ENCODE measurements at regions not wholly inside any gene's neighbourhood (a gene's known extent, or its start where the extent isn't known, plus 50 kb on each side); places are given as distances from the start of the nearest gene placed in this dataset.

- no peaks in the 10 kb centered on the region for H3K36me3 ChIP-seq
- 51% methylated on average over 3 of the region's 3 CpGs for WGBS
- no peak overlapping the region for H3K27ac ChIP-seq
- TF ChIP-seq POLR2AphosphoS5 (IDR thresholded peaks at IDR 0.05) (no peak), POLR2A (IDR thresholded peaks at IDR 0.05) (no peak)
- TF ChIP-seq, protein P1, sequence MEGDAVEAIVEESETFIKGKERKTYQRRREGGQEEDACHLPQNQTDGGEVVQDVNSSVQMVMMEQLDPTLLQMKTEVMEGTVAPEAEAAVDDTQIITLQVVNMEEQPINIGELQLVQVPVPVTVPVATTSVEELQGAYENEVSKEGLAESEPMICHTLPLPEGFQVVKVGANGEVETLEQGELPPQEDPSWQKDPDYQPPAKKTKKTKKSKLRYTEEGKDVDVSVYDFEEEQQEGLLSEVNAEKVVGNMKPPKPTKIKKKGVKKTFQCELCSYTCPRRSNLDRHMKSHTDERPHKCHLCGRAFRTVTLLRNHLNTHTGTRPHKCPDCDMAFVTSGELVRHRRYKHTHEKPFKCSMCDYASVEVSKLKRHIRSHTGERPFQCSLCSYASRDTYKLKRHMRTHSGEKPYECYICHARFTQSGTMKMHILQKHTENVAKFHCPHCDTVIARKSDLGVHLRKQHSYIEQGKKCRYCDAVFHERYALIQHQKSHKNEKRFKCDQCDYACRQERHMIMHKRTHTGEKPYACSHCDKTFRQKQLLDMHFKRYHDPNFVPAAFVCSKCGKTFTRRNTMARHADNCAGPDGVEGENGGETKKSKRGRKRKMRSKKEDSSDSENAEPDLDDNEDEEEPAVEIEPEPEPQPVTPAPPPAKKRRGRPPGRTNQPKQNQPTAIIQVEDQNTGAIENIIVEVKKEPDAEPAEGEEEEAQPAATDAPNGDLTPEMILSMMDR (IDR thresholded peaks at IDR 0.05), result no peak
- no peaks in the 10 kb centered on the region for H3K4me1 ChIP-seq (replicated peaks)
- H3K9me3 ChIP-seq, result no peaks in the 10 kb centered on the region
- no peaks in the 10 kb centered on the region for H3K27me3 ChIP-seq (replicated peaks; ENCODE audit: insufficient read depth)
- intact Hi-C loops (cut with DNase I), result no loop called here
- no peak overlapping the region for H3K4me3 ChIP-seq
- no peak for DNase-seq (ENCODE audit: low spot score)
Measured at GRCh38 chr10:90313576-90314325, 544.1 kb downstream of the HTR7 start.

DNA sequence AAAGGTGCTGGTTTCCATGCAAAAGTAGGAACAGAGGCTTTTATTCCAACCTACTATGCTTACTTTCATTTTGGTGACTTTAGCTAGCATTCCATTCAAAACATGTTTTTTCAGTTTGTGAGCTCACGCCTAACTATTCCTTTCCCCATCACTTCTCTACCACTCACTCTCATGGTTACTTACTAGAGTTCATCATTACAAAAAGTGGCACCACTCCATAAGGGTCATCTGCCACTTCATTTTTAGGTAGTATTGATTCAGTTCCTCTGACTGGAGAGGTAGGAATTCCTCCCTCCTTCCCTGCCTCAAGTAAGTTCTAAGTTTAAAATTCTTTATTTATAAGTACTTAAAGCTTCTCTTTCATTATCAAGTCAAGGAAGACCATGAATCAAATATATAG, 543.1 kb downstream of the HTR7 start:
- Histone ChIP-seq H3K4me1 (replicated peaks) (no peaks in the 10 kb centered on the region), H3K4me3 (no peak overlapping the region), H3K9me3 (no peaks in the 10 kb centered on the region), H3K27ac (no peak overlapping the region), H3K27me3 (replicated peaks; ENCODE audit: insufficient read depth) (no peaks in the 10 kb centered on the region), H3K36me3 (no peaks in the 10 kb centered on the region)
- 74% methylated on average over 1 of the region's 1 CpG for WGBS
- intact Hi-C loops (cut with DNase I), result no loop called here
- no peak for DNase-seq (ENCODE audit: low spot score)
- TF ChIP-seq, protein P1 (IDR thresholded peaks at IDR 0.05), result no peak
- TF ChIP-seq POLR2AphosphoS5 (IDR thresholded peaks at IDR 0.05) (no peak), POLR2A (IDR thresholded peaks at IDR 0.05) (no peak)

- H3K36me3 ChIP-seq, result no peaks in the 10 kb centered on the region
Measured at GRCh38 chr10:90317172-90317571, 540.7 kb downstream of the HTR7 start.

DNA sequence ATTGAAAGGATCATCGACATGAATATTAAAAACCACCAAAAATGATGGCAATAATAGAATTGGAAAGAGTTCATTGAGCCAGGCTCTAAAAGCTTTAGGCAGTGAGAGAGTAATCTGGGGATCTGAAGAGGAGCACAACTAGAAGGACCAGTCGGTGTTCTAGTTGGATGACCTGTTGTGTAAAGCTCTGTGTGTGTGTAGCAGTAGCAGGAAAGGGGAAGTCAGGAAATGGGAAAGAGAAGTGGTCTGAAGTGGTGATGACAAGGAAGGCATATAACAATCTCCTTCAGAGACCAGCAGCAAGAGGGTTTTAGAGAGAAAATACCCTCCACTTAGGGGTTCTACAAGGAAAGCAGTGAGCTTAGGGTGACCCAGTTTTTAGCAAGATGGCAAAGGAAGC, 539.2 kb downstream of the HTR7 start:
- intact Hi-C loops (cut with DNase I), result no loop called here
- WGBS, result 87% methylated on average over 2 of the region's 2 CpGs

More at GRCh38 chr10:90317172-90317571, 540.7 kb downstream of the HTR7 start:
- no peak for DNase-seq (ENCODE audit: low spot score)
- Histone ChIP-seq H3K27ac (no peak overlapping the region), H3K4me1 (replicated peaks) (no peaks in the 10 kb centered on the region), H3K9me3 (no peaks in the 10 kb centered on the region), H3K27me3 (replicated peaks; ENCODE audit: insufficient read depth) (no peaks in the 10 kb centered on the region), H3K4me3 (no peak overlapping the region)
- no peak for TF ChIP-seq POLR2AphosphoS5 (IDR thresholded peaks at IDR 0.05)
- TF ChIP-seq, protein P1 (IDR thresholded peaks at IDR 0.05), result no peak
- intact Hi-C loops (cut with DNase I), result no loop called here
- WGBS, result 91% methylated on average over 3 of the region's 3 CpGs

More for the DNA sequence above, 539.2 kb downstream of the HTR7 start:
- H3K36me3 ChIP-seq, result no peaks in the 10 kb centered on the region
- no peak overlapping the region for H3K27ac ChIP-seq
- H3K9me3 ChIP-seq, result no peaks in the 10 kb centered on the region
- TF ChIP-seq, protein P1 (IDR thresholded peaks at IDR 0.05), result no peak
- no peak for TF ChIP-seq POLR2A (IDR thresholded peaks at IDR 0.05)
- TF ChIP-seq POLR2AphosphoS5 (IDR thresholded peaks at IDR 0.05), result no peak
- DNase-seq (ENCODE audit: low spot score), result no peak
- no peak overlapping the region for H3K4me3 ChIP-seq
- no peaks in the 10 kb centered on the region for H3K4me1 ChIP-seq (replicated peaks)
- no peaks in the 10 kb centered on the region for H3K27me3 ChIP-seq (replicated peaks; ENCODE audit: insufficient read depth)
